Gastroesophageal sphincter (tissue), 4 donors: ENCODE measurements at regions not wholly inside any gene's neighbourhood (a gene's known extent, or its start where the extent isn't known, plus 50 kb on each side); places are given as distances from the start of the nearest gene placed in this dataset.

Experiments
- ATAC-seq: fragments of 150-250 bp; one replicate; pipeline ENCODE4 v1.9.1; 2016; ENCODE audit warnings: mild to moderate bottlenecking, moderate library complexity
- H3K27ac ChIP-seq, 4 donors: fragments of 200-600 bp; sonication (generic) in 3 of 4; 1 replicate in 3 of 4; 2 replicates in 1 of 4; pipeline ENCODE4 v1.5.1; 2016 to 2019
- H3K27me3 ChIP-seq: fragments of 200-600 bp; sonication (generic); one replicate; pipeline ENCODE4 v1.5.1; 2019
- H3K36me3 ChIP-seq, 2 donors: fragments of 200-600 bp; sonication (generic); one replicate each; pipeline ENCODE4 v1.5.1; 2019; ENCODE audit warnings: control low read depth in 1 of 2
- H3K4me1 ChIP-seq, 3 donors: fragments of 200-600 bp; sonication (generic); 1 replicate in 2 of 3; 2 replicates in 1 of 3; pipeline ENCODE4 v1.5.1; 2016 to 2019; ENCODE audit warnings: control low read depth in 2 of 3
- H3K4me3 ChIP-seq, 2 donors: fragments of 200-600 bp; sonication (generic); one replicate each; pipeline ENCODE4 v1.5.1; 2019; ENCODE audit warnings: mild to moderate bottlenecking in 1 of 2, moderate library complexity in 1 of 2
- H3K9me3 ChIP-seq, 3 donors: fragments of 200-600 bp; sonication (generic); one replicate each; pipeline ENCODE4 v1.5.1; 2017 to 2019; ENCODE audit warnings: control low read depth in 2 of 3
- EP300 ChIP-seq: sonication (generic); formaldehyde crosslinking; IDR thresholded peaks from one replicate; pipeline ENCODE4 v1.6.1; 2017; ENCODE audit warnings: antibody characterized with exemption, mild to moderate bottlenecking
- POLR2A ChIP-seq, 2 donors: fragments of 450-650 bp; IDR thresholded peaks; one replicate each; pipeline ENCODE4 v1.6.1; 2017; ENCODE audit warnings: antibody characterized with exemption in 2 of 2, mild to moderate bottlenecking in 2 of 2, moderate library complexity in 1 of 2
- POLR2AphosphoS5 ChIP-seq: sonication (generic); formaldehyde crosslinking; IDR thresholded peaks from one replicate; pipeline ENCODE4 v1.6.1; 2017; ENCODE audit warnings: antibody characterized with exemption
- WGBS, 2 donors: methylation state at CpG; one replicate each; pipeline ENCODE4 v1.1.5; 2018; ENCODE audit warnings: low coverage in 1 of 2; 5-methylcytosine and 5-hydroxymethylcytosine counted together
- TF ChIP-seq, protein P1 (sequence below), 4 experiments: fragments of 200-600 bp in 2 of 4; fragments of 450-650 bp in 2 of 4; sonication (generic) in 1 of 4; IDR thresholded peaks; one replicate each; pipeline ENCODE4 v1.5.1; 2017 to 2019; ENCODE audit warnings: antibody characterized with exemption in 4 of 4, mild to moderate bottlenecking in 2 of 4, moderate library complexity in 2 of 4

DNA sequence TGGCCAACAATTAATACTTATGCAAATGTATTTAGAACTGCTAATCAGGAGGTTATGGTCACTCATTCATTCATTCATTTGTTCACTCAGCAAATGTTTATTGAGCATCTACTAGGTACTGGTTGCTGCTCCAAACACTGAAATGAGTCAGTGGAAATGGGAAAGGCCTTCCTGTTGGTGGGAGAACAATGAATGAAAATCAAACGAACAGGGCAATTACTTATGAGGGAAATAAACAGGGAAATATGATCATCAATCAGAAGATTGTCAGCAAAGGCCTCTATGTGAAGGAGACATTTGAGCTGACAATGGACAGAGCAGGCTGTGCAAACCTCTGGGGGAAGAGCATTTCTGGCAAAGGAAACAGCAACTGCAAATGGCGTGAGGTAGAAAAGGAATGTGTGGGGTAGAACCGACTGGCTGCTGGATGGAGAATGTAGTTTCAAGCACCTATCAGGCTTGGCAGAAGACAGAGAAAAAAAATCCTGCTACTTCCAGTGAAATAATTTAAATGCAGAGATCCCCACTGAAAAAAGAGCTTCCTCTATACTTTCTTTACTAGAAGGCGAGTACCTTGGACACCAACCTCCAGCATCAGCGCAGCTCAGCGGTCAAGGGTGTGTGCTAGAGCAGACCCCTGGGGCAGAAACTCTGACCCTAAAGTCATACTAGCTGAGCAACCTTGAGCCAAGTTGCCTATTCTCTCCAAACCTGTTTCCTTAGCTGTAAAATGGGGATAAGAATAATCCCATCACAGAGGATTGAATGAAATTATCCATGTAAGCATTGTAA, 108.8 kb upstream of the EEPD1 start:
- H3K9me3 ChIP-seq, result no peaks in the 10 kb centered on the region
- no peak for ATAC-seq
- H3K27ac ChIP-seq, result peak overlapping the region in 3 of 4 donors; percentile 48 to 59 (median 58)
- peaks cover 0 to 52% (median 12%) of the 10 kb centered on the region in 3 donors for H3K4me1 ChIP-seq
- 74 to 84% methylated on average over 6 of the region's 6 CpGs for WGBS, 2 donors
- TF ChIP-seq EP300 (no peak), POLR2AphosphoS5 (no peak), POLR2A (IDR thresholded peaks at IDR 0.05) (no peak)
- TF ChIP-seq, protein P1, sequence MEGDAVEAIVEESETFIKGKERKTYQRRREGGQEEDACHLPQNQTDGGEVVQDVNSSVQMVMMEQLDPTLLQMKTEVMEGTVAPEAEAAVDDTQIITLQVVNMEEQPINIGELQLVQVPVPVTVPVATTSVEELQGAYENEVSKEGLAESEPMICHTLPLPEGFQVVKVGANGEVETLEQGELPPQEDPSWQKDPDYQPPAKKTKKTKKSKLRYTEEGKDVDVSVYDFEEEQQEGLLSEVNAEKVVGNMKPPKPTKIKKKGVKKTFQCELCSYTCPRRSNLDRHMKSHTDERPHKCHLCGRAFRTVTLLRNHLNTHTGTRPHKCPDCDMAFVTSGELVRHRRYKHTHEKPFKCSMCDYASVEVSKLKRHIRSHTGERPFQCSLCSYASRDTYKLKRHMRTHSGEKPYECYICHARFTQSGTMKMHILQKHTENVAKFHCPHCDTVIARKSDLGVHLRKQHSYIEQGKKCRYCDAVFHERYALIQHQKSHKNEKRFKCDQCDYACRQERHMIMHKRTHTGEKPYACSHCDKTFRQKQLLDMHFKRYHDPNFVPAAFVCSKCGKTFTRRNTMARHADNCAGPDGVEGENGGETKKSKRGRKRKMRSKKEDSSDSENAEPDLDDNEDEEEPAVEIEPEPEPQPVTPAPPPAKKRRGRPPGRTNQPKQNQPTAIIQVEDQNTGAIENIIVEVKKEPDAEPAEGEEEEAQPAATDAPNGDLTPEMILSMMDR (IDR thresholded peaks at IDR 0.05), result no peak
- no peaks in the 10 kb centered on the region for H3K36me3 ChIP-seq
- no peaks in the 10 kb centered on the region for H3K27me3 ChIP-seq
- H3K4me3 ChIP-seq, result no peak overlapping the region

DNA sequence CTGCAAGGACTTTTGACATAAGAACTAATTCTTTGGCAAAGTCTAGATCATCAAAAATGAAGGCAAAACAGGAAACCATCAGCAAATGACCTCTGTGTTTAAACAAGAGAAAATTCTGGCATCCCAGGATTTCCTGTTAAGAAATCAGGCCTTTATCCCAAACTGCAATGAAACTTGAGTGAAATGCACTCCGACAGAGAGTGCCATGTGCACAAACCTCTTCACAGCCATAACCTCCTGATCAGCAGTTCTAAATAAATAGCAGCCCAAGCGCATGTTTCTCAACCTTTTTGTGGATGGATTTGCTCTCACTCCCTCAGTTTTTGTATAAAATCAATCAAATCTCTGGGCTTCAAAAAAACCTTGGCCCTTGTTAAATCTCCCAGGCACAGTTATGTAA, 107.7 kb upstream of the EEPD1 start:
- H3K27ac ChIP-seq, result peak overlapping the region in 3 of 4 donors; percentile 48 to 59 (median 58)
- no peaks in the 10 kb centered on the region for H3K9me3 ChIP-seq
- no peak overlapping the region for H3K4me3 ChIP-seq
- H3K27me3 ChIP-seq, result no peaks in the 10 kb centered on the region
- peaks cover 0 to 52% (median 12%) of the 10 kb centered on the region in 3 donors for H3K4me1 ChIP-seq
- no peaks in the 10 kb centered on the region for H3K36me3 ChIP-seq
- TF ChIP-seq, protein P1 (IDR thresholded peaks at IDR 0.05), result no peak
- TF ChIP-seq EP300 (no peak), POLR2A (IDR thresholded peaks at IDR 0.05) (no peak), POLR2AphosphoS5 (no peak)
- 48 to 54% methylated on average over 2 of the region's 2 CpGs for WGBS, 2 donors
- ATAC-seq, result peak; percentile 81

DNA sequence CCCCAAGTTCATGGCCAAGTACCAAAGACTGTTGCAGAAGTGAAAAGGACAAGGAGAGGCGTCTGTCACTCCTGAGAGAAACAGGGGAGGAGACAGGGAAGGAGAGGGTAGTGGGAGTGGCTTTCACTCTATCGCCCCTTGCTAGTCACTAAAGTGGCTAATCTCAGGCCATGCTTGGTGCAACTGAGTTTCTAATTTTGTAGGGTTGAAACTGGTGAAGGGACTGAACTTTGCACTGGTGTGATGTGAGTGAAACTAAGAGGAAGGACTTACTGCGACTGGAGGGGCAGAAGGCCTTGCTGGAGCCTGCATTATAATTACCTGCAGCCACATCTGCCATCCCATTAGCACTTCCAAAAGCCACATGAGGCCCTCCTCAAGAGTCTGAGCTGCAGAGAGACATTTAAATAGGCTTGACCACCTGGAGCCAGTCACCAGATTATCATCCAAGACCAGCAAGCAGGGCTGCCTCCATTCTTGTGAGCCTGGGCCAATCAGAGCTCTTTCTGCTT, 107.2 kb upstream of the EEPD1 start:
- WGBS, 2 donors, result 51 to 54% methylated on average over 2 of the region's 3 CpGs
- no peaks in the 10 kb centered on the region for H3K27me3 ChIP-seq
- no peak for TF ChIP-seq POLR2AphosphoS5
- no peak for TF ChIP-seq POLR2A (IDR thresholded peaks at IDR 0.05)
- TF ChIP-seq, protein P1 (IDR thresholded peaks at IDR 0.05), result no peak
- TF ChIP-seq EP300, result no peak
- H3K36me3 ChIP-seq, result no peaks in the 10 kb centered on the region
- H3K4me3 ChIP-seq, result no peak overlapping the region
- peak overlapping the region in 3 of 4 donors; percentile 48 to 64 (median 59) for H3K27ac ChIP-seq
- H3K4me1 ChIP-seq, result peaks cover 0 to 52% (median 12%) of the 10 kb centered on the region in 3 donors
- no peaks in the 10 kb centered on the region for H3K9me3 ChIP-seq
- ATAC-seq, result peak; percentile 40

DNA sequence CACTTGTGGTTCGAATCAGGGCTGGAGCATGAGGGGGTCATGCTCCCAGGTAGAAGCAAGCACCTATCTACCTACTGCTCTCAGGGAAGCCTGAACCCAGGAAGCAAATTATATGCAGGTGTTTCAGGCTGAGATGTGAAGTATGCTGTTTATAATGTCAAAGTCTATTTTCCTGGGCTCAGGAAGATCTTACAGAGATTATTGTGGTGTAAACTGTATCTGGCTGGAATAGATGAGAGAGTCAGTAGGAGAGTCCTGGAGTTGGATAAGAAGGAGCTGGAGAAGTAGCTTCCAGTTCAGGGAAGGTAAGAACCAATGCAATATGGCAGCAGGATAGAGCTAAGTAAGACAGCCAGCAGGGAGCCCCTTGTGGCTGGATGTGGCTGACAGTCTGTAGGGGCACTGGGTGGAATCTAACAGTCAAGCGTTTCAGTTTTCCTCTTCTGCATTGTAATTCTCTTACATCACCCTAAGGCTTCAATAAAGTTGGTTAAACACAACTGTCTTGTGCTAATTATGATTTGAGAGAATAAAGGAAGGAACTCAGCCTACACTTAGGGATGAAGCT, 105.9 kb upstream of the EEPD1 start:
- Histone ChIP-seq H3K27me3 (no peaks in the 10 kb centered on the region), H3K4me3 (no peak overlapping the region), H3K36me3 (no peaks in the 10 kb centered on the region), H3K9me3 (no peaks in the 10 kb centered on the region), H3K27ac (peak overlapping the region in 2 of 4 donors; percentile 2 to 39), H3K4me1 (peaks cover 0 to 52% (median 12%) of the 10 kb centered on the region in 3 donors)
- 93% methylated on average over 2 of the region's 2 CpGs for WGBS, 2 donors
- TF ChIP-seq, protein P1 (IDR thresholded peaks at IDR 0.05), result no peak
- TF ChIP-seq EP300 (no peak), POLR2A (IDR thresholded peaks at IDR 0.05) (no peak), POLR2AphosphoS5 (no peak)
- no peak for ATAC-seq
